Spleen (tissue), 11 donors: ENCODE measurements at regions not wholly inside any gene's neighbourhood (a gene's known extent, or its start where the extent isn't known, plus 50 kb on each side); places are given as distances from the start of the nearest gene placed in this dataset.

Source experiments
- DNase-seq: peaks from one replicate; pipeline ENCODE4 v3.0.0-alpha.2; 2020
- H3K27ac ChIP-seq, 8 donors: fragments of 200-600 bp; sonication (generic) in 7 of 8; 1 replicate in 4 of 8; 2 replicates in 4 of 8; pipeline versions ENCODE4 v1.5.0 to v1.8.0; 2016 to 2021; ENCODE audit warnings: inconsistent platforms in 4 of 8, mild to moderate bottlenecking in 4 of 8, moderate library complexity in 1 of 8
- H3K27me3 ChIP-seq, 7 donors: fragments of 200-600 bp; sonication (generic) in 6 of 7; replicated peaks in 1 of 7; 1 replicate in 4 of 7; 2 replicates in 3 of 7; pipeline versions ENCODE4 v1.5.0 to v1.8.0; 2016 to 2021; ENCODE audit warnings: inconsistent platforms in 3 of 7, mild to moderate bottlenecking in 1 of 7
- H3K36me3 ChIP-seq, 6 donors: fragments of 200-600 bp; sonication (generic) in 5 of 6; 1 replicate in 4 of 6; 2 replicates in 2 of 6; pipeline versions ENCODE4 v1.5.0 to v1.8.0; 2016 to 2021; ENCODE audit warnings: inconsistent platforms in 2 of 6
- H3K4me1 ChIP-seq, 6 donors: fragments of 200-600 bp; sonication (generic) in 5 of 6; 1 replicate in 3 of 6; 2 replicates in 3 of 6; pipeline versions ENCODE4 v1.5.0 to v1.8.0; 2016 to 2021; ENCODE audit warnings: inconsistent platforms in 3 of 6
- H3K4me3 ChIP-seq, 8 donors: fragments of 200-600 bp; sonication (generic) in 7 of 8; 1 replicate in 4 of 8; 2 replicates in 4 of 8; pipeline versions ENCODE4 v1.5.0 to v1.8.0; 2016 to 2021; ENCODE audit warnings: inconsistent platforms in 4 of 8, mild to moderate bottlenecking in 4 of 8, moderate library complexity in 2 of 8
- H3K9me3 ChIP-seq, 8 donors: fragments of 200-600 bp; sonication (generic) in 7 of 8; 1 replicate in 4 of 8; 2 replicates in 4 of 8; pipeline versions ENCODE4 v1.5.0 to v1.8.0; 2016 to 2021; ENCODE audit warnings: inconsistent platforms in 4 of 8
- POLR2A ChIP-seq, 3 donors: fragments of 450-650 bp; IDR thresholded peaks; one replicate each; pipeline ENCODE4 v1.5.1; 2017; ENCODE audit warnings: antibody characterized with exemption in 3 of 3, mild to moderate bottlenecking in 1 of 3
- POLR2AphosphoS5 ChIP-seq, 3 donors: sonication (generic); formaldehyde crosslinking; IDR thresholded peaks; one replicate each; pipeline ENCODE4 v1.5.1; 2017; ENCODE audit warnings: antibody characterized with exemption in 3 of 3
- WGBS, 5 donors: extraction: QIAGEN DNeasy Blood & Tissue Kit in 3 of 5; methylation state at CpG; one replicate each; pipeline versions ENCODE4 v1.1.5 to v1.1.7; 2013 to 2018; 5-methylcytosine and 5-hydroxymethylcytosine counted together
- intact Hi-C: fragments of 100-400 bp; cut with DNase I; formaldehyde crosslinking; loops from one replicate; pipeline ENCODE4 v1.15.0; 2023; ENCODE audit warnings: low total_unique reads
- TF ChIP-seq, protein P1 (sequence below), 11 experiments: fragments of 200-600 bp in 7 of 11; fragments of 450-650 bp in 4 of 11; sonication (generic) in 4 of 11; IDR thresholded peaks in 8 of 11; conservative IDR thresholded peaks in 3 of 11; 1 replicate in 7 of 11; 2 replicates in 4 of 11; pipeline versions ENCODE4 v1.4.0 to v1.8.0; 2016 to 2021; ENCODE audit warnings: antibody characterized with exemption in 11 of 11, inconsistent platforms in 4 of 11, mild to moderate bottlenecking in 1 of 11
- donor health status: healthy with polysubstance abuse.
- donor health status: DM: no; HTN: no; CAD: no; lungs with moderate emphysema.
- donor health status: DM: no; HTN: no; CAD: no.
- donor health status: Bipolar disorder and iron deficiency.
- donor health status: healthy.
- donor health status: DM: no; HTN: no; CAD: no.
- donor health status: DM: yes; HTN: yes; CAD: no.

DNA sequence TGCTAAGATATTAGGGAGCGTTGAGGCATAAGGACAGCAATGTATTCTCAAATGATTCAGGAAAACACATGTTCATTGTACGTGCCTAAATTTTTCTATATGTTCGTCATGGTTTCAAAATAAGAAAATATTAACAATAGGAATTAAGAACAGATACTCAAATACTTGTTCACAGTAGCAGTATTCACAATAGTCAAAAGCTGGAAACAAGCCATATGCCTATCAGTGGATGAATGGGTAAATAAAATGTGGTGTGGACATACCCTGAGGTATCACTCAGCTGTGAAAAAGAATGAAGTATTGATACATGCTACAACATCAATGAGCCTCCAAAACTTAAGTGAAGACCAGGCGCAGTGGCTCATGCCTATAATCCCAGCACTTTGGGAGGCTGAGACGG lies 84.7 kb upstream of the PTER start:
- no peak overlapping the region for H3K27ac ChIP-seq
- peaks cover 0 to 5% (median 0%) of the 10 kb centered on the region in 7 donors for H3K27me3 ChIP-seq
- DNase-seq, result no peak
- H3K9me3 ChIP-seq, result peaks cover 0 to 7% (median 0%) of the 10 kb centered on the region in 8 donors
- no peak overlapping the region for H3K4me3 ChIP-seq
- no peaks in the 10 kb centered on the region for H3K4me1 ChIP-seq
- 89 to 92% (median 91%) methylated on average over 5 of the region's 5 CpGs for WGBS, 5 donors
- TF ChIP-seq POLR2A (IDR thresholded peaks at IDR 0.05) (no peak), POLR2AphosphoS5 (IDR thresholded peaks at IDR 0.05) (no peak)
- TF ChIP-seq, protein P1, sequence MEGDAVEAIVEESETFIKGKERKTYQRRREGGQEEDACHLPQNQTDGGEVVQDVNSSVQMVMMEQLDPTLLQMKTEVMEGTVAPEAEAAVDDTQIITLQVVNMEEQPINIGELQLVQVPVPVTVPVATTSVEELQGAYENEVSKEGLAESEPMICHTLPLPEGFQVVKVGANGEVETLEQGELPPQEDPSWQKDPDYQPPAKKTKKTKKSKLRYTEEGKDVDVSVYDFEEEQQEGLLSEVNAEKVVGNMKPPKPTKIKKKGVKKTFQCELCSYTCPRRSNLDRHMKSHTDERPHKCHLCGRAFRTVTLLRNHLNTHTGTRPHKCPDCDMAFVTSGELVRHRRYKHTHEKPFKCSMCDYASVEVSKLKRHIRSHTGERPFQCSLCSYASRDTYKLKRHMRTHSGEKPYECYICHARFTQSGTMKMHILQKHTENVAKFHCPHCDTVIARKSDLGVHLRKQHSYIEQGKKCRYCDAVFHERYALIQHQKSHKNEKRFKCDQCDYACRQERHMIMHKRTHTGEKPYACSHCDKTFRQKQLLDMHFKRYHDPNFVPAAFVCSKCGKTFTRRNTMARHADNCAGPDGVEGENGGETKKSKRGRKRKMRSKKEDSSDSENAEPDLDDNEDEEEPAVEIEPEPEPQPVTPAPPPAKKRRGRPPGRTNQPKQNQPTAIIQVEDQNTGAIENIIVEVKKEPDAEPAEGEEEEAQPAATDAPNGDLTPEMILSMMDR (IDR thresholded peaks at IDR 0.05 in 8 of 11, conservative IDR thresholded peaks at IDR 0.05 in 3 of 11), result no peak
- H3K36me3 ChIP-seq, result no peaks in the 10 kb centered on the region
- intact Hi-C loops, result no loop called here

DNA sequence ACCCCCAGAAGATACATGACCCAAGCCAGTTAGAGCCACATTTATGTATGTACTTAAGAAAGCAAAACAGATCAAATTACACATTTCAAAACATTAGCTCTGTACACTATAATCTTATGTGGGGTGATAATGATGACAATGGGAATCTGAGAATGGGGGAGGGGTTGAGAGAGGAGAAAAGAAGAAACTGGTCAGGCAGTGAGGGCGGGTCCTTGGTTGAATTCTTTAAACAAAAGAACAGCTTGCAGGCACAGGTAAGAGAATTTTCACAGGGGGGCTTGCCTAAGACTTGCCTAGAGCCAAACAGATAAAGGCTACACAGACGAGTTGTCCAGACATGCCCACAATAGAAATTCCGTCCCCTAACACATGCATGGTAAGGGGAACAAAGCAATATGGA lies 76.8 kb upstream of the PTER start:
- intact Hi-C loops, result no loop called here
- TF ChIP-seq POLR2A (IDR thresholded peaks at IDR 0.05), result no peak
- TF ChIP-seq, protein P1 (IDR thresholded peaks at IDR 0.05 in 8 of 11, conservative IDR thresholded peaks at IDR 0.05 in 3 of 11), result no peak
- TF ChIP-seq POLR2AphosphoS5 (IDR thresholded peaks at IDR 0.05), result no peak
- Histone ChIP-seq H3K36me3 (no peaks in the 10 kb centered on the region), H3K4me1 (no peaks in the 10 kb centered on the region), H3K4me3 (no peak overlapping the region), H3K27ac (no peak overlapping the region), H3K27me3 (no peaks in the 10 kb centered on the region), H3K9me3 (peaks cover 0 to 12% (median 0%) of the 10 kb centered on the region in 8 donors)
- no peak for DNase-seq
- WGBS, 5 donors, result 79 to 92% (median 83%) methylated on average over 3 of the region's 3 CpGs

DNA sequence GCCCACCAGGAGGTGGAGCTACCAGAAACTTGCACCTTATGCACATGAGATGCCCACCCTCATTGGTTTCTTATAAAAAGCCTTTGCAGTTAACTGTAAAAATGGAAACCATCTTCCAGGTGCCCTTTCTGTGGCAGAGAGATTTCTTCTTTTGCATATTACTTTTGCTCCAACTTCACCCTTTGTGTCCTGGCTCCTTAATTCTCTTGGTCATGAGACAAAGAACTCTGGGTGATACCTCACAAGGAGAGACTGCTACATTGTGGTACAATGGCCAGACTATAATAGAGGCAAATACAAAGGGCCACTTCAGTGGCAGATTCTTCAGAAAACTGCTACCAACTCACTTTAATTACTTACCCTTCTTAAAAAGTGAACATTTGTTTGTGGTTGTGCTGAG lies 76.4 kb upstream of the PTER start:
- Histone ChIP-seq H3K4me3 (no peak overlapping the region), H3K4me1 (no peaks in the 10 kb centered on the region), H3K36me3 (no peaks in the 10 kb centered on the region), H3K27ac (no peak overlapping the region), H3K9me3 (peaks cover 0 to 12% (median 0%) of the 10 kb centered on the region in 8 donors), H3K27me3 (no peaks in the 10 kb centered on the region)
- DNase-seq, result no peak
- intact Hi-C loops, result no loop called here
- TF ChIP-seq, protein P1 (IDR thresholded peaks at IDR 0.05 in 8 of 11, conservative IDR thresholded peaks at IDR 0.05 in 3 of 11), result no peak
- no peak for TF ChIP-seq POLR2A (IDR thresholded peaks at IDR 0.05)
- TF ChIP-seq POLR2AphosphoS5 (IDR thresholded peaks at IDR 0.05), result no peak

DNA sequence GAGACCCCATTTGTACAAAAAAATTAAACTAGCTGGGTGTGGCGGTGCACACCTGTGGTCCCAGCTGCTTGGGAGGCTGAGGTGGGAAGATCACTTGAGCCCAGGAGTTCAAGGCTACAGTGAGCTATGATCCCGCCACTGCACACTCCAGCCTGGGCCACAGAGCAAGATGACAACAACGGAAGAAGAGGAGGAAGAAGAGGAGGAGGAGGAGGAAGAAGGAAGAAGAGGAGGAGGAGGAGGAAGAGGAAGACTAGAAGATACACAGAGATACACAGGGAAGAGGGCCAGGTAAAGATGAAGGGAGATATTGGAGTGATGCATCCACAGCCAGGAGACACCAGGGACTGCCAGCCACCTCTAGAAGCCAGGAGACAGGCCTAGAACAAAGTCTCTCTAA lies 75.7 kb upstream of the PTER start:
- 82 to 89% (median 88%) methylated on average over 3 of the region's 3 CpGs for WGBS, 5 donors
- intact Hi-C loops, result no loop called here

More for the DNA sequence above, 75.7 kb upstream of the PTER start:
- H3K27me3 ChIP-seq, result no peaks in the 10 kb centered on the region
- peaks cover 0 to 19% (median 0%) of the 10 kb centered on the region in 8 donors for H3K9me3 ChIP-seq
- DNase-seq, result no peak
- no peaks in the 10 kb centered on the region for H3K4me1 ChIP-seq
- no peak overlapping the region for H3K27ac ChIP-seq
- no peak overlapping the region for H3K4me3 ChIP-seq
- no peaks in the 10 kb centered on the region for H3K36me3 ChIP-seq
- TF ChIP-seq POLR2AphosphoS5 (IDR thresholded peaks at IDR 0.05) (no peak), POLR2A (IDR thresholded peaks at IDR 0.05) (no peak)
- TF ChIP-seq, protein P1 (IDR thresholded peaks at IDR 0.05 in 8 of 11, conservative IDR thresholded peaks at IDR 0.05 in 3 of 11), result no peak
